Breast epithelium (tissue), 3 donors: ENCODE measurements at regions not wholly inside any gene's neighbourhood (a gene's known extent, or its start where the extent isn't known, plus 50 kb on each side); places are given as distances from the start of the nearest gene placed in this dataset.

Experiments
- CTCF ChIP-seq, 3 donors: fragments of 450-650 bp; IDR thresholded peaks; one replicate each; pipeline ENCODE4 v1.5.1; 2016 to 2017; ENCODE audit warnings: antibody characterized with exemption in 3 of 3, mild to moderate bottlenecking in 3 of 3, moderate library complexity in 3 of 3
- POLR2A ChIP-seq: fragments of 450-650 bp; IDR thresholded peaks from one replicate; pipeline ENCODE4 v1.6.1; 2016; ENCODE audit warnings: antibody characterized with exemption, mild to moderate bottlenecking, moderate library complexity
- POLR2AphosphoS5 ChIP-seq, 3 donors: sonication (generic); formaldehyde crosslinking; IDR thresholded peaks; one replicate each; pipeline ENCODE4 v1.6.1; 2017; ENCODE audit warnings: antibody characterized with exemption in 3 of 3

DNA sequence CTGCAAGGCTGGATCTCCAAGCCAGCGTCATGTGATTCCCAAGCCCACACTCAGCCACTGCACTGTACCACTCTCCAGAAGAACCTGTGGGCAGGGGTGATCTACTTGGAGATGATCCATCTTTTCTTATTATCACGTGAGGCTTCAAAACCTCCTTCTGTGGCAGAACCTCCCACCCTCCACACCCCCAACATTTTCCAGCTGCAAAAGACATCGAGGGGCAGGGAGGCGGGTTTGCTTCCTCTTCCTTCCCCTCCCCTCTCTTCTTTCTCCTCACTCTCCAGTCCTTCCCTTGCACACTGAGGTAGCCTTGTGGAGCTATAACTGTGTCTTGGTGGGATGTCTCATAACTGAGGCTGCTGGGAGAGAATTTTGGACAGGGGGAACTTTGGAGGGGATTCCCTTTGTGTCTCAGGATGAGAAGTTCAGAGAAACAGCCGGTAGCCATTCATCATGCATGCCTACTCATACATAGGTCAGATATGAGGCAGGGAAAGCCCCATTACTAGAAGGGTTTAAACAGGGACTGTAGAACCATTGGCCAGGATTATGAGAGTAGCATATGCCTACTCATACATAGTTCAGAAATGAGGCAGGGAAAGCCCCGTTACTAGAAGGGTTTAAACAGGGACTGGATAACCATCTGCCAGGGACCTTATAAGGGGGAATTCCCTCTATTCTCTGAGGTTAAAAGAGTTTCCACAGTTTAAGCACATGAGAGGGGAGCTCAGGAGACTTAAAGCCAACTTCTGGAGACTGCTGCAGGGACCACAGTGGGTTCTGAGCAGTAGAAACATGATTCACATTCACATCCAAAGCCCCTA is 420.7 kb upstream of the CADM1 start:
- TF ChIP-seq CTCF (IDR thresholded peaks at IDR 0.05) = no peak
- no peak for TF ChIP-seq POLR2A
- TF ChIP-seq POLR2AphosphoS5 (IDR thresholded peaks at IDR 0.05) = no peak
